OCI-LY1 (cell line): ENCODE measurements at regions not wholly inside any gene's neighbourhood (a gene's known extent, or its start where the extent isn't known, plus 50 kb on each side); places are given as distances from the start of the nearest gene placed in this dataset.

ENCODE experiments used
- EZH2 ChIP-seq: fragments of 200-600 bp; sonication (generic), shearing (Covaris generic); IDR thresholded peaks from 2 replicates; pipeline ENCODE4 v1.8.0; 2017; ENCODE audit warnings: borderline replicate concordance, mixed run types, mild to moderate bottlenecking, antibody characterized with exemption, low read length, moderate library complexity, mixed read lengths
- TF ChIP-seq, protein P1 (sequence below): fragments of 200-600 bp; sonication (generic), shearing (Covaris generic); IDR thresholded peaks from 2 replicates; pipeline ENCODE4 v1.5.1; 2017; ENCODE audit warnings: mild to moderate bottlenecking, antibody characterized with exemption, low read length, moderate library complexity, mixed read lengths

DNA sequence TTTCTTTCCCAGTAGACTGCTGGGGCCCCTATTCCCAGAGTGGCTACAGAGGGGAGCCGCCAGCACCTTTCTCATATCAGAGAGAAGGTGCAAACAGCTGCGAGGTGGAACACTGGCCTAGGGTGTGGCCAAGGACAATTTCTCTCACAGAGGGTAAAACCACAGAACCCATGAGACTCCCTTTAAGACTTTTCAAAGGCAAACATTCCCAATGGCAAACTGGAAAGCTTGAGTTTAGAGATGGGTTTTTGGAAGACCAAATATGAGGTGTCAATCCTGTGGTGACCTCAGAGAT is 335.1 kb upstream of the PIK3R1 start:
- TF ChIP-seq, protein P1, sequence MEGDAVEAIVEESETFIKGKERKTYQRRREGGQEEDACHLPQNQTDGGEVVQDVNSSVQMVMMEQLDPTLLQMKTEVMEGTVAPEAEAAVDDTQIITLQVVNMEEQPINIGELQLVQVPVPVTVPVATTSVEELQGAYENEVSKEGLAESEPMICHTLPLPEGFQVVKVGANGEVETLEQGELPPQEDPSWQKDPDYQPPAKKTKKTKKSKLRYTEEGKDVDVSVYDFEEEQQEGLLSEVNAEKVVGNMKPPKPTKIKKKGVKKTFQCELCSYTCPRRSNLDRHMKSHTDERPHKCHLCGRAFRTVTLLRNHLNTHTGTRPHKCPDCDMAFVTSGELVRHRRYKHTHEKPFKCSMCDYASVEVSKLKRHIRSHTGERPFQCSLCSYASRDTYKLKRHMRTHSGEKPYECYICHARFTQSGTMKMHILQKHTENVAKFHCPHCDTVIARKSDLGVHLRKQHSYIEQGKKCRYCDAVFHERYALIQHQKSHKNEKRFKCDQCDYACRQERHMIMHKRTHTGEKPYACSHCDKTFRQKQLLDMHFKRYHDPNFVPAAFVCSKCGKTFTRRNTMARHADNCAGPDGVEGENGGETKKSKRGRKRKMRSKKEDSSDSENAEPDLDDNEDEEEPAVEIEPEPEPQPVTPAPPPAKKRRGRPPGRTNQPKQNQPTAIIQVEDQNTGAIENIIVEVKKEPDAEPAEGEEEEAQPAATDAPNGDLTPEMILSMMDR: no peak
- TF ChIP-seq EZH2: no peak
